ENCODE measurements at regions not wholly inside any gene's neighbourhood (a gene's known extent, or its start where the extent isn't known, plus 50 kb on each side); places are given as distances from the start of the nearest gene placed in this dataset.

- Histone ChIP-seq H3K4me1 (peaks cover 0 to 5% (median 0%) of the 10 kb centered on the region in 4 donors), H3K4me3 (no peak overlapping the region), H3K9me3 (no peaks in the 10 kb centered on the region), H3K27me3 (peaks cover 0 to 16% (median 0%) of the 10 kb centered on the region in 4 donors), H3K27ac (replicated peaks in 1 of 4) (no peak overlapping the region), H3K36me3 (no peaks in the 10 kb centered on the region)
- 68% methylated on average over 1 of the region's 1 CpG for WGBS
- DNase-seq (ENCODE audit: extremely low spot score), result no peak
- intact Hi-C loops (cut with DNase I), result no loop called here
- TF ChIP-seq POLR2A (IDR thresholded peaks at IDR 0.05; ENCODE audit: low read depth), result no peak
- TF ChIP-seq, protein P1, sequence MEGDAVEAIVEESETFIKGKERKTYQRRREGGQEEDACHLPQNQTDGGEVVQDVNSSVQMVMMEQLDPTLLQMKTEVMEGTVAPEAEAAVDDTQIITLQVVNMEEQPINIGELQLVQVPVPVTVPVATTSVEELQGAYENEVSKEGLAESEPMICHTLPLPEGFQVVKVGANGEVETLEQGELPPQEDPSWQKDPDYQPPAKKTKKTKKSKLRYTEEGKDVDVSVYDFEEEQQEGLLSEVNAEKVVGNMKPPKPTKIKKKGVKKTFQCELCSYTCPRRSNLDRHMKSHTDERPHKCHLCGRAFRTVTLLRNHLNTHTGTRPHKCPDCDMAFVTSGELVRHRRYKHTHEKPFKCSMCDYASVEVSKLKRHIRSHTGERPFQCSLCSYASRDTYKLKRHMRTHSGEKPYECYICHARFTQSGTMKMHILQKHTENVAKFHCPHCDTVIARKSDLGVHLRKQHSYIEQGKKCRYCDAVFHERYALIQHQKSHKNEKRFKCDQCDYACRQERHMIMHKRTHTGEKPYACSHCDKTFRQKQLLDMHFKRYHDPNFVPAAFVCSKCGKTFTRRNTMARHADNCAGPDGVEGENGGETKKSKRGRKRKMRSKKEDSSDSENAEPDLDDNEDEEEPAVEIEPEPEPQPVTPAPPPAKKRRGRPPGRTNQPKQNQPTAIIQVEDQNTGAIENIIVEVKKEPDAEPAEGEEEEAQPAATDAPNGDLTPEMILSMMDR (IDR thresholded peaks at IDR 0.05), result no peak
- TF ChIP-seq POLR2AphosphoS5 (IDR thresholded peaks at IDR 0.05), result no peak
- no peak for TF ChIP-seq EP300 (IDR thresholded peaks at IDR 0.05)
These were observed 77.1 kb upstream of the COG2 start for GRCh38 chr1:230565141-230565540.

DNA sequence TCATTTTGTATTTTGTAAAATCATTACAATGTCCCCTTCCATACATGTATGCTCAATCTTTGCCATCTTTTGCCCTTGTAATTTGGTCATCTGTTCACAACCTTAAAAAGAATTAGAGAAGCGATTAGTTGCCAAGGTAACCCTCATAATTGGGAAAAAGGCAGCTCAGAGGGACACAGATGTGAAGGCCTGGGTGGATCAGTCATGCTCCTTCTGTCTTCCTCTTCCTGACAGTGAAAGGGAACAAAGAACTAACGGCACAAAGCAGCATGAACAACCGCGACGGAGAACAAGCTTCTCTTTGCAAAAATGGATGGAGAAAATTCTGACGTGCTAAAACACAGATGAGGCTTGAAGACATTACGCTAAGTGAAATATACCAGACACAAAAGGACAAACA, 78.7 kb upstream of the COG2 start:
- Histone ChIP-seq H3K4me1 (peaks cover 0 to 5% (median 0%) of the 10 kb centered on the region in 4 donors), H3K4me3 (no peak overlapping the region), H3K27me3 (peaks cover 0 to 16% (median 0%) of the 10 kb centered on the region in 4 donors), H3K9me3 (no peaks in the 10 kb centered on the region), H3K36me3 (no peaks in the 10 kb centered on the region), H3K27ac (replicated peaks in 1 of 4) (no peak overlapping the region)
- 80% methylated on average over 7 of the region's 7 CpGs for WGBS
- DNase-seq (ENCODE audit: extremely low spot score), result no peak
- TF ChIP-seq POLR2AphosphoS5 (IDR thresholded peaks at IDR 0.05) (no peak), POLR2A (IDR thresholded peaks at IDR 0.05; ENCODE audit: low read depth) (no peak), EP300 (IDR thresholded peaks at IDR 0.05) (no peak)
- TF ChIP-seq, protein P1 (IDR thresholded peaks at IDR 0.05), result no peak
- intact Hi-C loops (cut with DNase I), result no loop called here

- no peak overlapping the region for H3K27ac ChIP-seq (replicated peaks in 1 of 4)
- peaks cover 0 to 16% (median 0%) of the 10 kb centered on the region in 4 donors for H3K27me3 ChIP-seq
- H3K4me1 ChIP-seq, result peaks cover 0 to 2% (median 0%) of the 10 kb centered on the region in 4 donors
- no peaks in the 10 kb centered on the region for H3K9me3 ChIP-seq
- intact Hi-C loops (cut with DNase I), result no loop called here
- WGBS, result 92% methylated on average over 4 of the region's 4 CpGs
- TF ChIP-seq, protein P1 (IDR thresholded peaks at IDR 0.05), result no peak
- no peak for DNase-seq (ENCODE audit: extremely low spot score)
- no peaks in the 10 kb centered on the region for H3K36me3 ChIP-seq
- H3K4me3 ChIP-seq, result no peak overlapping the region
These were observed 80.7 kb upstream of the COG2 start for GRCh38 chr1:230561570-230561969.

- H3K36me3 ChIP-seq, result no peaks in the 10 kb centered on the region
- no peak overlapping the region for H3K27ac ChIP-seq (replicated peaks in 1 of 4)
- no peaks in the 10 kb centered on the region for H3K9me3 ChIP-seq
- no peaks in the 10 kb centered on the region for H3K4me1 ChIP-seq
- H3K4me3 ChIP-seq, result no peak overlapping the region
- TF ChIP-seq, protein P1 (IDR thresholded peaks at IDR 0.05), result no peak
- no peak for TF ChIP-seq POLR2A (IDR thresholded peaks at IDR 0.05; ENCODE audit: low read depth)
- TF ChIP-seq POLR2AphosphoS5 (IDR thresholded peaks at IDR 0.05), result no peak
- TF ChIP-seq EP300 (IDR thresholded peaks at IDR 0.05), result no peak
- DNase-seq (ENCODE audit: extremely low spot score), result no peak
- intact Hi-C loops (cut with DNase I), result no loop called here
- WGBS, result 88% methylated on average over 5 of the region's 5 CpGs
- H3K27me3 ChIP-seq, result peaks cover 0 to 3% (median 0%) of the 10 kb centered on the region in 4 donors
These were observed 84.0 kb upstream of the COG2 start for GRCh38 chr1:230558324-230558723.

- Histone ChIP-seq H3K9me3 (no peaks in the 10 kb centered on the region), H3K27ac (replicated peaks in 1 of 4) (no peak overlapping the region), H3K4me1 (no peaks in the 10 kb centered on the region), H3K36me3 (no peaks in the 10 kb centered on the region), H3K27me3 (peaks cover 0 to 3% (median 0%) of the 10 kb centered on the region in 4 donors), H3K4me3 (no peak overlapping the region)
- intact Hi-C loops (cut with DNase I), result no loop called here
- TF ChIP-seq POLR2A (IDR thresholded peaks at IDR 0.05; ENCODE audit: low read depth), result no peak
- TF ChIP-seq, protein P1 (IDR thresholded peaks at IDR 0.05), result no peak
- TF ChIP-seq EP300 (IDR thresholded peaks at IDR 0.05), result no peak
- TF ChIP-seq POLR2AphosphoS5 (IDR thresholded peaks at IDR 0.05), result no peak
- 83% methylated on average over 5 of the region's 5 CpGs for WGBS
- DNase-seq (ENCODE audit: extremely low spot score), result no peak
These were observed 85.8 kb upstream of the COG2 start for GRCh38 chr1:230556453-230556852.
